ENCODE measurements at regions not wholly inside any gene's neighbourhood (a gene's known extent, or its start where the extent isn't known, plus 50 kb on each side); places are given as distances from the start of the nearest gene placed in this dataset.

DNA sequence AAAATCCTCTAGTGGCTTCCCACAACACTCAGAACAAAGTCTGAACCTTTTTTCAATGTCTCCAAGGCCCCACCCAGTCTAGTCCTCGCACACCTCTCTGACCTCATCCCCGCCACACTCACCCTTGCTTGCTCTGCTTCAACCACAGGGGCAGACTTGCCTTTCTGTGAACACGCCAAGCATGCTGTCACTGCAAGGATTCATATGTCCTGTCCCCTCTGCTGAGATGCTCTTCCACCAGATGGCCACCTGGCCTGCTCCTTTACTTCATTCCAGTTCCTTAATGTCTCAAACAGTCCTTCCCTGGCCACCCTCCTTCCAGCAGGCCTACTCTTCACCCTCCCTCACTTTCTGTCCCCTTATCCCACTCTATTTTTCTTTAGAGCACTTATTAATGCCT, 60.6 kb upstream of the ARHGAP20 start:
- CTCF ChIA-PET = no interaction called here
- RAD21 ChIA-PET (ENCODE audit: unreplicated experiment) = interaction anchor here (1.6 kb wide), 1 partner anchor 457 kb away, joined by 3 read pairs; no protein-coding TSS in a partner anchor
- Histone ChIP-seq H3K27ac (ENCODE audit: control insufficient read depth, insufficient read depth) (no peak overlapping the region), H3K36me3 (ENCODE audit: control insufficient read depth in 2 of 2, insufficient read depth in 2 of 2, low read length in 1 of 2) (no peaks in the 10 kb centered on the region), H2AFZ (ENCODE audit: control insufficient read depth, low read depth, low read length) (no peak overlapping the region), H3K4me1 (ENCODE audit: control insufficient read depth, insufficient read depth, low read length) (no peaks in the 10 kb centered on the region), H3K79me2 (ENCODE audit: control insufficient read depth, insufficient read depth, low read length) (no peaks in the 10 kb centered on the region), H3K4me3 (no peak overlapping the region), H3K9ac (ENCODE audit: control insufficient read depth, insufficient read depth, low read length) (no peak overlapping the region), H4K20me1 (ENCODE audit: control insufficient read depth, insufficient read depth) (no peaks in the 10 kb centered on the region), H3K4me2 (ENCODE audit: control insufficient read depth, insufficient read depth) (no peak overlapping the region), H3K27me3 (replicated peaks in 1 of 2; ENCODE audit: control insufficient read depth in 2 of 2, insufficient read depth in 2 of 2, low read length in 1 of 2) (no peaks in the 10 kb centered on the region), H3K9me3 (replicated peaks; ENCODE audit: control insufficient read depth, insufficient read depth, low read length) (no peaks in the 10 kb centered on the region)
- no peak for TF ChIP-seq RBBP5 (conservative IDR thresholded peaks at IDR 0.05)
- TF ChIP-seq NR2C2 (IDR thresholded peaks at IDR 0.05; ENCODE audit: borderline replicate concordance, control insufficient read depth, insufficient read length, low read depth) = no peak
- no peak for TF ChIP-seq RAD51 (IDR thresholded peaks at IDR 0.05)
- no peak for TF ChIP-seq WRNIP1 (IDR thresholded peaks at IDR 0.05; ENCODE audit: borderline replicate concordance, low read depth, low read length)
- TF ChIP-seq BHLHE40 (IDR thresholded peaks at IDR 0.05; ENCODE audit: borderline replicate concordance in 1 of 2, low read depth in 2 of 2, low read length in 1 of 2) = no peak
- no peak for TF ChIP-seq NFYA (IDR thresholded peaks at IDR 0.05; ENCODE audit: borderline replicate concordance, low read depth, low read length)
- no peak for TF ChIP-seq NR2F1 (conservative IDR thresholded peaks at IDR 0.05)
- TF ChIP-seq, protein P1, sequence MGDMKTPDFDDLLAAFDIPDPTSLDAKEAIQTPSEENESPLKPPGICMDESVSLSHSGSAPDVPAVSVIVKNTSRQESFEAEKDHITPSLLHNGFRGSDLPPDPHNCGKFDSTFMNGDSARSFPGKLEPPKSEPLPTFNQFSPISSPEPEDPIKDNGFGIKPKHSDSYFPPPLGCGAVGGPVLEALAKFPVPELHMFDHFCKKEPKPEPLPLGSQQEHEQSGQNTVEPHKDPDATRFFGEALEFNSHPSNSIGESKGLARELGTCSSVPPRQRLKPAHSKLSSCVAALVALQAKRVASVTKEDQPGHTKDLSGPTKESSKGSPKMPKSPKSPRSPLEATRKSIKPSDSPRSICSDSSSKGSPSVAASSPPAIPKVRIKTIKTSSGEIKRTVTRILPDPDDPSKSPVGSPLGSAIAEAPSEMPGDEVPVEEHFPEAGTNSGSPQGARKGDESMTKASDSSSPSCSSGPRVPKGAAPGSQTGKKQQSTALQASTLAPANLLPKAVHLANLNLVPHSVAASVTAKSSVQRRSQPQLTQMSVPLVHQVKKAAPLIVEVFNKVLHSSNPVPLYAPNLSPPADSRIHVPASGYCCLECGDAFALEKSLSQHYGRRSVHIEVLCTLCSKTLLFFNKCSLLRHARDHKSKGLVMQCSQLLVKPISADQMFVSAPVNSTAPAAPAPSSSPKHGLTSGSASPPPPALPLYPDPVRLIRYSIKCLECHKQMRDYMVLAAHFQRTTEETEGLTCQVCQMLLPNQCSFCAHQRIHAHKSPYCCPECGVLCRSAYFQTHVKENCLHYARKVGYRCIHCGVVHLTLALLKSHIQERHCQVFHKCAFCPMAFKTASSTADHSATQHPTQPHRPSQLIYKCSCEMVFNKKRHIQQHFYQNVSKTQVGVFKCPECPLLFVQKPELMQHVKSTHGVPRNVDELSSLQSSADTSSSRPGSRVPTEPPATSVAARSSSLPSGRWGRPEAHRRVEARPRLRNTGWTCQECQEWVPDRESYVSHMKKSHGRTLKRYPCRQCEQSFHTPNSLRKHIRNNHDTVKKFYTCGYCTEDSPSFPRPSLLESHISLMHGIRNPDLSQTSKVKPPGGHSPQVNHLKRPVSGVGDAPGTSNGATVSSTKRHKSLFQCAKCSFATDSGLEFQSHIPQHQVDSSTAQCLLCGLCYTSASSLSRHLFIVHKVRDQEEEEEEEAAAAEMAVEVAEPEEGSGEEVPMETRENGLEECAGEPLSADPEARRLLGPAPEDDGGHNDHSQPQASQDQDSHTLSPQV (IDR thresholded peaks at IDR 0.05) = no peak
- TF ChIP-seq, protein P2, sequence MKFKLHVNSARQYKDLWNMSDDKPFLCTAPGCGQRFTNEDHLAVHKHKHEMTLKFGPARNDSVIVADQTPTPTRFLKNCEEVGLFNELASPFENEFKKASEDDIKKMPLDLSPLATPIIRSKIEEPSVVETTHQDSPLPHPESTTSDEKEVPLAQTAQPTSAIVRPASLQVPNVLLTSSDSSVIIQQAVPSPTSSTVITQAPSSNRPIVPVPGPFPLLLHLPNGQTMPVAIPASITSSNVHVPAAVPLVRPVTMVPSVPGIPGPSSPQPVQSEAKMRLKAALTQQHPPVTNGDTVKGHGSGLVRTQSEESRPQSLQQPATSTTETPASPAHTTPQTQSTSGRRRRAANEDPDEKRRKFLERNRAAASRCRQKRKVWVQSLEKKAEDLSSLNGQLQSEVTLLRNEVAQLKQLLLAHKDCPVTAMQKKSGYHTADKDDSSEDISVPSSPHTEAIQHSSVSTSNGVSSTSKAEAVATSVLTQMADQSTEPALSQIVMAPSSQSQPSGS (IDR thresholded peaks at IDR 0.05; ENCODE audit: low read length) = no peak
- no peak for TF ChIP-seq CHD4 (IDR thresholded peaks at IDR 0.05)
- peak; percentile 15; the same call in 1 of the 2 replicates for TF ChIP-seq RAD21 (IDR thresholded peaks at IDR 0.05; ENCODE audit: insufficient read depth, low read depth, low read length)
- TF ChIP-seq, protein P3, sequence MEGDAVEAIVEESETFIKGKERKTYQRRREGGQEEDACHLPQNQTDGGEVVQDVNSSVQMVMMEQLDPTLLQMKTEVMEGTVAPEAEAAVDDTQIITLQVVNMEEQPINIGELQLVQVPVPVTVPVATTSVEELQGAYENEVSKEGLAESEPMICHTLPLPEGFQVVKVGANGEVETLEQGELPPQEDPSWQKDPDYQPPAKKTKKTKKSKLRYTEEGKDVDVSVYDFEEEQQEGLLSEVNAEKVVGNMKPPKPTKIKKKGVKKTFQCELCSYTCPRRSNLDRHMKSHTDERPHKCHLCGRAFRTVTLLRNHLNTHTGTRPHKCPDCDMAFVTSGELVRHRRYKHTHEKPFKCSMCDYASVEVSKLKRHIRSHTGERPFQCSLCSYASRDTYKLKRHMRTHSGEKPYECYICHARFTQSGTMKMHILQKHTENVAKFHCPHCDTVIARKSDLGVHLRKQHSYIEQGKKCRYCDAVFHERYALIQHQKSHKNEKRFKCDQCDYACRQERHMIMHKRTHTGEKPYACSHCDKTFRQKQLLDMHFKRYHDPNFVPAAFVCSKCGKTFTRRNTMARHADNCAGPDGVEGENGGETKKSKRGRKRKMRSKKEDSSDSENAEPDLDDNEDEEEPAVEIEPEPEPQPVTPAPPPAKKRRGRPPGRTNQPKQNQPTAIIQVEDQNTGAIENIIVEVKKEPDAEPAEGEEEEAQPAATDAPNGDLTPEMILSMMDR (IDR thresholded peaks at IDR 0.05 in 2 of 3, conservative IDR thresholded peaks at IDR 0.05 in 1 of 3; ENCODE audit: control insufficient read depth in 2 of 3, extremely low read depth in 1 of 3, insufficient read depth in 1 of 3, low read depth in 3 of 3, low read length in 3 of 3) = peak in 1 of 3 experiments; percentile 4; a peak in 1 of 6 replicates
- TF ChIP-seq ZZZ3 (IDR thresholded peaks at IDR 0.05; ENCODE audit: control insufficient read depth, insufficient read length, low read depth) = no peak
- TF ChIP-seq CBX3 (IDR thresholded peaks at IDR 0.05; ENCODE audit: borderline replicate concordance, low read depth) = no peak
- TF ChIP-seq PAX8 (IDR thresholded peaks at IDR 0.05) = no peak
- BruUV-seq (replicated peaks) = no TSS peak
- ATAC-seq = 0 out of 3 replicates have a peak, but pooled peaks have one; percentile 29
- POLR2A ChIA-PET = no interaction called here
- DNase-seq (ENCODE audit: low read depth, low spot score) = no peak
- SMC1A ChIA-PET (ENCODE audit: uncharacterized antibody, unreplicated experiment) = interaction anchor here (0.9 kb wide), 1 partner anchor 650 kb away, joined by 4 read pairs; no protein-coding TSS in a partner anchor
- 8% methylated on average over 3 of the region's 3 CpGs for WGBS (ENCODE audit: insufficient coverage, insufficient replicate concordance, low lambda C conversion rate, missing lambda C conversion rate)
- in situ Hi-C loops (cut with MboI) (no loop called here), intact Hi-C loops (cut with micrococcal nuclease; ENCODE audit: unreplicated experiment) (no loop called here)
- no peak for FAIRE-seq

Data from GM12878 (cell line).